A549 (cell line): ENCODE measurements at regions not wholly inside any gene's neighbourhood (a gene's known extent, or its start where the extent isn't known, plus 50 kb on each side); places are given as distances from the start of the nearest gene placed in this dataset.

Experiments
- EP300 ChIP-seq, 2 experiments: fragments of >200 bp; sonication (Bioruptor Twin); formaldehyde crosslinking; IDR thresholded peaks; 2 replicates in 1 of 2; 3 replicates in 1 of 2; pipeline ENCODE4 v1.6.1; 2016 to 2017
- ESRRA ChIP-seq: fragments of 150-350 bp; IDR thresholded peaks from 2 replicates; pipeline ENCODE4 v1.6.1; 2014; ENCODE audit warnings: mild to moderate bottlenecking, low read length, borderline replicate concordance
- FOXS1 ChIP-seq: fragments of 250-450 bp; sonication (Bioruptor Pico); IDR thresholded peaks from 2 replicates; pipeline ENCODE4 v1.5.0; 2020; ENCODE audit warnings: mild to moderate bottlenecking, moderate library complexity
- POLR2A ChIP-seq: IDR thresholded peaks from 2 replicates; pipeline ENCODE4 v1.6.1; 2012; ENCODE audit warnings: mild to moderate bottlenecking, low read length
- POLR2AphosphoS2 ChIP-seq: conservative IDR thresholded peaks from 2 replicates; pipeline ENCODE4 v1.6.1; 2012; ENCODE audit warnings: low read length, improper control_type of control experiment, inconsistent platforms
- RAD21 ChIP-seq, 2 experiments: fragments of >200 bp in 1 of 2; sonication (Bioruptor Twin) in 1 of 2; formaldehyde crosslinking in 1 of 2; IDR thresholded peaks in 1 of 2; conservative IDR thresholded peaks in 1 of 2; 2 replicates in 1 of 2; 3 replicates in 1 of 2; pipeline ENCODE4 v1.6.1; 2012 to 2018; ENCODE audit warnings: inconsistent platforms in 1 of 2
- SREBF2 ChIP-seq: fragments of 450-650 bp; IDR thresholded peaks from 2 replicates; pipeline ENCODE4 v1.6.1; 2014; ENCODE audit warnings: mild to moderate bottlenecking, moderate library complexity
- TF ChIP-seq, protein P1 (sequence below): fragments of >200 bp; sonication (Bioruptor Twin); formaldehyde crosslinking; IDR thresholded peaks from 3 replicates; pipeline ENCODE4 v1.5.1; 2016
- TF ChIP-seq, protein P2 (sequence below): fragments of 150-350 bp; IDR thresholded peaks from 2 replicates; pipeline ENCODE4 v1.6.1; 2014; ENCODE audit warnings: low read depth, mild to moderate bottlenecking, low read length
- TF ChIP-seq, protein P3 (sequence below): IDR thresholded peaks from 2 replicates; pipeline ENCODE4 v1.6.1; 2012

DNA sequence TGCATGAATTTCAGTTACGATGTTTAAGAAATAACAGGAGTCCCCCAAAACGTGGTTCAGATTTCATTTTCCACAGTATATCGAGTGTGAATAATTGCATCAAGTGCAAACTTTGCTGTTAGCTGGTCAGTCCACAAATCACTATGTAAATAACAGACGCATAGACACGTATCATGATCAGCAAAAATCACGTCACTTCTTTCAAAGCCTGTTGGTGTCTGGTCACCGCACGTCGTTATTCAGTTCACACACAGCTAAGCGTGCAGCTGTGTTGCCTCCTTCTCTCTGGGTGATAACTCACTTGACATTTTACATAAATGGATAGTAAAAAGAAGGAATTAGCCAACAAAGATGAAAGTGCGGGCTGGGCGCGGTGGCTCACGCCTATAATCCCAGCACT lies 126.8 kb upstream of the MED13L start:
- TF ChIP-seq, protein P1, sequence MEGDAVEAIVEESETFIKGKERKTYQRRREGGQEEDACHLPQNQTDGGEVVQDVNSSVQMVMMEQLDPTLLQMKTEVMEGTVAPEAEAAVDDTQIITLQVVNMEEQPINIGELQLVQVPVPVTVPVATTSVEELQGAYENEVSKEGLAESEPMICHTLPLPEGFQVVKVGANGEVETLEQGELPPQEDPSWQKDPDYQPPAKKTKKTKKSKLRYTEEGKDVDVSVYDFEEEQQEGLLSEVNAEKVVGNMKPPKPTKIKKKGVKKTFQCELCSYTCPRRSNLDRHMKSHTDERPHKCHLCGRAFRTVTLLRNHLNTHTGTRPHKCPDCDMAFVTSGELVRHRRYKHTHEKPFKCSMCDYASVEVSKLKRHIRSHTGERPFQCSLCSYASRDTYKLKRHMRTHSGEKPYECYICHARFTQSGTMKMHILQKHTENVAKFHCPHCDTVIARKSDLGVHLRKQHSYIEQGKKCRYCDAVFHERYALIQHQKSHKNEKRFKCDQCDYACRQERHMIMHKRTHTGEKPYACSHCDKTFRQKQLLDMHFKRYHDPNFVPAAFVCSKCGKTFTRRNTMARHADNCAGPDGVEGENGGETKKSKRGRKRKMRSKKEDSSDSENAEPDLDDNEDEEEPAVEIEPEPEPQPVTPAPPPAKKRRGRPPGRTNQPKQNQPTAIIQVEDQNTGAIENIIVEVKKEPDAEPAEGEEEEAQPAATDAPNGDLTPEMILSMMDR = no peak
- TF ChIP-seq SREBF2 (no peak), POLR2A (no peak), RAD21 (conservative IDR thresholded peaks at IDR 0.05 in 1 of 2, IDR thresholded peaks at IDR 0.05 in 1 of 2) (no peak), EP300 (IDR thresholded peaks at IDR 0.05) (no peak), ESRRA (no peak), POLR2AphosphoS2 (no peak), FOXS1 (CRISPR knock-in tag) (no peak)
- TF ChIP-seq, protein P2, sequence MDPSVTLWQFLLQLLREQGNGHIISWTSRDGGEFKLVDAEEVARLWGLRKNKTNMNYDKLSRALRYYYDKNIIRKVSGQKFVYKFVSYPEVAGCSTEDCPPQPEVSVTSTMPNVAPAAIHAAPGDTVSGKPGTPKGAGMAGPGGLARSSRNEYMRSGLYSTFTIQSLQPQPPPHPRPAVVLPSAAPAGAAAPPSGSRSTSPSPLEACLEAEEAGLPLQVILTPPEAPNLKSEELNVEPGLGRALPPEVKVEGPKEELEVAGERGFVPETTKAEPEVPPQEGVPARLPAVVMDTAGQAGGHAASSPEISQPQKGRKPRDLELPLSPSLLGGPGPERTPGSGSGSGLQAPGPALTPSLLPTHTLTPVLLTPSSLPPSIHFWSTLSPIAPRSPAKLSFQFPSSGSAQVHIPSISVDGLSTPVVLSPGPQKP = no peak
- TF ChIP-seq, protein P3, sequence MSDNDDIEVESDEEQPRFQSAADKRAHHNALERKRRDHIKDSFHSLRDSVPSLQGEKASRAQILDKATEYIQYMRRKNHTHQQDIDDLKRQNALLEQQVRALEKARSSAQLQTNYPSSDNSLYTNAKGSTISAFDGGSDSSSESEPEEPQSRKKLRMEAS = no peak
